HG02840 (cell line): ENCODE measurements at regions not wholly inside any gene's neighbourhood (a gene's known extent, or its start where the extent isn't known, plus 50 kb on each side); places are given as distances from the start of the nearest gene placed in this dataset.
"Not testable (repeated sequence)": the region's sequence is repeated elsewhere in the genome, so short reads cannot be mapped to it uniquely, and the experiment has no call there.

Experiments used
- ATAC-seq: cut with Tn5 transposase; IDR thresholded peaks from one replicate; pipeline ENCODE4 v1.9.1; 2021; ENCODE audit warnings: mild to moderate bottlenecking, moderate library complexity, moderate number of reproducible peaks; ENCODE audit not compliant: unreplicated experiment, low FRiP score

GRCh38 chr15:95737060-95737459 is 593.4 kb upstream of the NR2F2 start:
- no peak for ATAC-seq

- ATAC-seq, result no peak
These were observed 591.4 kb upstream of the NR2F2 start for GRCh38 chr15:95739131-95739530.

DNA sequence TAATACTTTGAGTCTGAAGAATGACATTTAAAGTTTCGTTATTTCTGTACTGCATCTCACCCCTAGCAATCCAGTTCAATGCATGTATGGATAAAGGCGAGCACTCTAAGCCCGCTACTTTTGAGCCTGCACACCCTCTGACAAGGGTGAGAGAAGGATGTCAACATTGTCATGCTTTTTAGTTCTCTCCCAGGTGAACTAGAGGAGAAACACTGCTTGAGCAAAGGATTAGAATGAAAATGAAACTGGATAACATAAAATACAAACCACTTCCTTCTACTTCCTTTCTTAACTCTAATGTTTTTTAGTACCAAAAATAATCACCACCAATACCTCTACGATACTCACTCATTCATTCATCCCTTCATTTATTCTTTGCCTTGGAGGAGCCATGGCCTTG is 588.7 kb upstream of the NR2F2 start:
- no peak for ATAC-seq

GRCh38 chr15:95742256-95742655 is 588.2 kb upstream of the NR2F2 start:
- no peak for ATAC-seq

DNA sequence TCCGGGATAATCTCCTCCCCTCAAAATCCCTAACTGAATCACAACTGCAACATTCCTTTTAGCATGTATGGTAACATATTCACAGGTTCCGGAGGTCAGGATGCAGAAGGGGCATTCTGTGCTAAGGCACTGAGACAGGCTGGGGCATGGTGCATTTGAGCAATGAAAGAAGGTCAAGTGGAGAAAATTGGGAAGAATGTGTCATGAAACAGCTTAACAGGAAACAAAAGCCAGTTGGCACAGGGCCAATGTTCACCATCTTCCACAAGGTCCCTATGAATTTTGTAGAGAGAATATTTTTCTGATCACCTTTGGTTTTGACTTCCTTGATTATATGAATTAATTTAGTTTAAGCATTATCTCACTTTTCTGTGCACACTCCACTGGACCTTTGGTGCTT is 587.7 kb upstream of the NR2F2 start:
- ATAC-seq, result no peak

- no peak for ATAC-seq
These were observed 573.3 kb upstream of the NR2F2 start for GRCh38 chr15:95757171-95757570.

- no peak for ATAC-seq
These were observed 572.0 kb upstream of the NR2F2 start for GRCh38 chr15:95758451-95758850.

DNA sequence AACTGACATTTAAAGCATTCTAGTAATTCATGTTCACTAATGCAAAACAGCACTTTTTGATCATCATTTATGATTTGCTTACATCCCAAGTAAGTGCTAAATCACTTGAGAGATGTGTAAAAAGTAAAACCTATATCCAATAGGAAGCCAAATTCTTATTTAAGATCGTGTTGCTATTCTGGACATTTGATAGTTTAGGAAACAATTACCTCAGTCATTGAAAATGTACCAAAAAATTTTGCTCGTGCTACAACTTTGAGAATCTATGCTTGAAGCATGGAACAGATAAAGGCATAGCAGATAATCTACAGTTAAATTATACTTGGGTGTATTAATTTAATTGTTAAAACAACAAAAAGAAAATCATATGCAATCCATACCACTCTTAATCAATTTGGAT is 571.6 kb upstream of the NR2F2 start:
- ATAC-seq, result no peak

DNA sequence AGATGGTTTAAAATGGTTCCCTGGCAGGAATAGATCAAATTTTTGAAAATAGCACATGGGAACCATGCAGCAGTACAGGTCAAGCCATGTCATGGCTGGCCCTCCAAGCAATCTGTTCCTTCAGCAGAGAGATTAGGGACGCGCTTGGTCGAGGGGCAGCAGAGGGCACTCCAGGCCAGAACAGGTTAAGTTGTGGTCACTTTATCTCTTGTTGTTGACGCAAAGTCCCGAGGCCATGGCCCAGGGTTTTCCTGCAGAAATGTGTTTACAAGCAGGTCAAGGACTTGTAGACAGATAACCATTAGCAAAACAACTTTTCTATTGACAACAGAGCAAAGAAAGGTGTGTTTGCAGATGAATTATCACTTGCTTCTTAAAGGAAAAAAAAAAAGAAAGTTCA is 570.0 kb upstream of the NR2F2 start:
- ATAC-seq, result no peak

GRCh38 chr15:95761501-95762165 is 568.9 kb upstream of the NR2F2 start:
- no peak for ATAC-seq

DNA sequence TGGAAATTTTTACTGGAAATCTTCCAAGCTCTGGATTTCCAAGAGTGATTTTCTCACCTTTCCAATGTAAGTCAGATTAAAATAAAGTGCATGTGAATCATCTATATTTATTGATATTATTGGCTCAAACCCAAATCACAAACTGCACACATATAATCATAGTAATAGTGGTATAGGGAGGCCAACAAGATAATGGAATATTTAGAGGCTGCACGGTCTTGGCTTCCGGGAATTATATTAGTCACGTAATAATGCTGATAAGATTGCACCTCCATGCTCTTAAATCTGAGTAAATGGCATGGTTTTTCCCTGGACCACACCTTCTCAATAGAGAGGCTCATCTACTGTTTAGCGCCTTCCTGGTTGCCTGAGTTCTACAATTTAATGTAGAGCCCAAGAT is 567.1 kb upstream of the NR2F2 start:
- no peak for ATAC-seq

- no peak for ATAC-seq
These were observed 565.3 kb upstream of the NR2F2 start for GRCh38 chr15:95765161-95765560.

- no peak for ATAC-seq
These were observed 560.3 kb upstream of the NR2F2 start for GRCh38 chr15:95770196-95770595.

- no peak for ATAC-seq
These were observed 557.5 kb upstream of the NR2F2 start for GRCh38 chr15:95772982-95773381.

DNA sequence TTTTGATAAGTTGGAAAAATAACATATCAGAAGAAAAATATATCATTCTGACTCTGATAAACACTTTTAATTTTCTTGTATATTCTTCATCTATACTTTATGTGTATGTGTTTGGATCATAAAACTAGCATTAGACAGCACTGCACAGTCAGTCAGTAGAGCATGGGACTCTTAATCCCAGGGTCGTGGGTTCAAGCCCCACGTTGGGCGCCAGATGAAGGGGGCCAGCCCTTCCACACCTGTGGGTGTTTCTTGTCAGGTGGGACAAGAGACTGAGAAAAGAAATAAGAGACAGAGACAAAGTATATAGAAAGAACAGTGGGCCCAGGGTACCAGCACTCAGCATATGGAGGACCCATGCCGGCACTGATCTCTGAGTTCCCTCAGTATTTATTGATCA is 546.0 kb upstream of the NR2F2 start:
- no peak for ATAC-seq

GRCh38 chr15:95785276-95785675 is 545.2 kb upstream of the NR2F2 start:
- not testable (repeated sequence) for ATAC-seq

GRCh38 chr15:95793231-95793630 is 537.3 kb upstream of the NR2F2 start:
- ATAC-seq, result no peak

DNA sequence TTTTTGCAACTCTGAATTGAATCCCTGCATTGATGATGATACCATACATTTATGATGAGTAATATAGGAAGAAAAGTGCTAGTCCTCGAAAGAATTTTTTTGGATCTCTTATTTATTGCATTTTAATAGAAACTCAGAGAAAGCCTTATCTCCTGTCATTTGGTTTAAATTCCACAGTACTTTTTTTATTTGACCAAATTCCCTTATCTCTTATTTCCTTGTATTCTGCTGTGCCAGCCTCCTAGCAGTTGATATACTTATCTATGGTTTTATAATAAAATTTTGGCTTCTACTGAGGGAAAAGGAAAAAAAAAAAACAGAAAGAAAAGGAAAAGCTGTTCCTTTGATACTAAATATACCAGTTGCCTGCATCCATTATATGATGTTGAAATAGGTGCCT is 535.1 kb upstream of the NR2F2 start:
- no peak for ATAC-seq

DNA sequence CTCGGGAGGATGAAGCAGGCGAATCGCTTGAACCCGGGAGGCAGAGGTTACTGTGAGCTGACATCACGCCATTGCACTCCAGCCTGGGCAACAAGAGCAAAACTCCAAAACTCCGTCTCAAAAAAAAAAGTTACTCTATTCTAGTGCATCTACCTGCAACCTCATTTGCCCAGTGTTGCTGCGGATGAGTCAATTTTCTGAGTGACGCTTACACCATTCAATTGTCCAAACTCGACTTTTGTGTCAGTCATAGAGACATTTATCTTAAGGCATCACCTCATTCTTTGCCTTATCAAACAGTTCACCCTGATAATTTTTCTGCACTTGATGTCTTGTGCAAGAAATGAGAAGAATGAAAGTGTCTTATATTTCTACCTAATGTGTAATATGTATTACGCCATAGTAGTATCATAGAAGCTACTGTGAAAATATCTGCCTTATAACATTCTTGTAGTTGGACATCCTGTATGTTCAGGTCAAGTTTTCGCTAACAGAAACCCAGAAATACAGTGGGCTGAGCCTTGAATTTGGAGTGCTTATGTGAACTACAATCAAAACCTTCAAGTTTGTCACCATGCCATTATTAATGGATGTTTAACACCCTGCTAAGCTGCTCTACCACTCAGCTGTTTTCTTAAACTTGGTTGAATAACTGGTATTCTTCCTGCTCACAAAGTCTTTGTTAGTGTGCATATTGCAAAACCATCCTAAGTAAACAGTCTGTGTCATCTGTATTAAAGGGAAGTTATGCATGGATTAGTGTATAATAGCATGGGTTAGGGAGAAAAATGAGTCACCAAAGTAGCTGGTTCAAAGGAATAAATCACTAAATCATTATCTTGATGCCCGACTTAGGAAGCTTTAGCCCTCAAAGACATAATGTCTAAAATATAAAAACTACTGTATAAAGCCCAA is 531.0 kb upstream of the NR2F2 start:
- no peak for ATAC-seq

GRCh38 chr15:95804484-95804883 is 526.0 kb upstream of the NR2F2 start:
- no peak for ATAC-seq

GRCh38 chr15:95812491-95812890 is 518.0 kb upstream of the NR2F2 start:
- no peak for ATAC-seq

- ATAC-seq, result no peak
These were observed 515.6 kb upstream of the NR2F2 start for GRCh38 chr15:95814908-95815307.
